ENCODE measurements at regions not wholly inside any gene's neighbourhood (a gene's known extent, or its start where the extent isn't known, plus 50 kb on each side); places are given as distances from the start of the nearest gene placed in this dataset.

DNA sequence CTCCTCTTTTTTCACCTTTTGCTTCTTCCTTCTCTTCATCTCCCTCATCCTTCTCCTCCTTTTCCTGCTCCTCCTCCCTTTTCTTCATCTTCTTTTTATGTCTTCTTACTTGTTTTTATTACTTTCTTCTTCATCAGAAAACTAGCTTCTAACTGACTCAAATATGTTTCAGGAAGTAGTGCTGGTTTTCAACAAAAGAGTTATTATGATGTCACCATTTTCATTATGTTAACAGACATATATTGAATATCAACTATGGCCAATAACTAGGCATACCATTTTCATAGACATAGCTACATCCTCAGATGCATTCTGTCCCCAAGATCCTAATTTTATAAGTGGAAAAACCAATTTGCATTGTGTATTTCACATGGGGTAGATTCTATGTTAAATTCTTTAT lies 252.9 kb upstream of the PAPPA start:
- TF ChIP-seq POLR2AphosphoS5 (IDR thresholded peaks at IDR 0.05) = no peak
- no peak for TF ChIP-seq POLR2A (IDR thresholded peaks at IDR 0.05)
- TF ChIP-seq, protein P1, sequence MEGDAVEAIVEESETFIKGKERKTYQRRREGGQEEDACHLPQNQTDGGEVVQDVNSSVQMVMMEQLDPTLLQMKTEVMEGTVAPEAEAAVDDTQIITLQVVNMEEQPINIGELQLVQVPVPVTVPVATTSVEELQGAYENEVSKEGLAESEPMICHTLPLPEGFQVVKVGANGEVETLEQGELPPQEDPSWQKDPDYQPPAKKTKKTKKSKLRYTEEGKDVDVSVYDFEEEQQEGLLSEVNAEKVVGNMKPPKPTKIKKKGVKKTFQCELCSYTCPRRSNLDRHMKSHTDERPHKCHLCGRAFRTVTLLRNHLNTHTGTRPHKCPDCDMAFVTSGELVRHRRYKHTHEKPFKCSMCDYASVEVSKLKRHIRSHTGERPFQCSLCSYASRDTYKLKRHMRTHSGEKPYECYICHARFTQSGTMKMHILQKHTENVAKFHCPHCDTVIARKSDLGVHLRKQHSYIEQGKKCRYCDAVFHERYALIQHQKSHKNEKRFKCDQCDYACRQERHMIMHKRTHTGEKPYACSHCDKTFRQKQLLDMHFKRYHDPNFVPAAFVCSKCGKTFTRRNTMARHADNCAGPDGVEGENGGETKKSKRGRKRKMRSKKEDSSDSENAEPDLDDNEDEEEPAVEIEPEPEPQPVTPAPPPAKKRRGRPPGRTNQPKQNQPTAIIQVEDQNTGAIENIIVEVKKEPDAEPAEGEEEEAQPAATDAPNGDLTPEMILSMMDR (IDR thresholded peaks at IDR 0.05) = no peak
- no peak for TF ChIP-seq EP300 (IDR thresholded peaks at IDR 0.05)
- no peak for ATAC-seq
- H3K4me3 ChIP-seq = no peak overlapping the region
- H3K36me3 ChIP-seq = no peaks in the 10 kb centered on the region
- no peaks in the 10 kb centered on the region for H3K4me1 ChIP-seq
- no peaks in the 10 kb centered on the region for H3K27me3 ChIP-seq
- no peak overlapping the region for H3K27ac ChIP-seq
- H3K9me3 ChIP-seq = no peaks in the 10 kb centered on the region

DNA sequence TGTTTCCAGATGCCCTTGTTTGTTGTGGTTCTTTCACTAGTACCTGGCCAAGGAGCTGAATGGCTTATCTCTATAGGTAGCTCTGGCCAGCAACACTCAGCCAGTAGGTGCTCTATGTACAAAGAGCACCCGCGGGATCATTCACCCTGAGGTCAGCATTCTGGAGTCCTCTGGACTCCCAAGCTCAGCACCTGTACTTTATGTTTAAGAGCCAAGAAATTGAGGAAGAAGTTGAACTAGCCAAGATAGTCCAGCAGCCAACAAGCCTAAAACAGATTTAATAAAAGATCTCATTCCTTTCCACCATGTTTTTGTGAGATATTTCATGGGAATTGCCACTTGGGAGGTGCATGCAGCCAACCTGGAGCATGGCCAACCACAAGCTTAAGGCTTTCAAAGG lies 242.6 kb upstream of the PAPPA start:
- no peaks in the 10 kb centered on the region for H3K4me1 ChIP-seq
- no peaks in the 10 kb centered on the region for H3K27me3 ChIP-seq
- no peak overlapping the region for H3K4me3 ChIP-seq
- 90% methylated on average over 2 of the region's 2 CpGs; no CpG with 5 or more reads in 1 of the 2 donors for WGBS, 2 donors (ENCODE audit: low coverage in 1 of 2)
- TF ChIP-seq EP300 (IDR thresholded peaks at IDR 0.05) (no peak), POLR2A (IDR thresholded peaks at IDR 0.05) (no peak), POLR2AphosphoS5 (IDR thresholded peaks at IDR 0.05) (no peak)
- TF ChIP-seq, protein P1 (IDR thresholded peaks at IDR 0.05) = no peak
- no peaks in the 10 kb centered on the region for H3K36me3 ChIP-seq
- H3K9me3 ChIP-seq = no peaks in the 10 kb centered on the region
- no peak overlapping the region for H3K27ac ChIP-seq
- no peak for ATAC-seq

DNA sequence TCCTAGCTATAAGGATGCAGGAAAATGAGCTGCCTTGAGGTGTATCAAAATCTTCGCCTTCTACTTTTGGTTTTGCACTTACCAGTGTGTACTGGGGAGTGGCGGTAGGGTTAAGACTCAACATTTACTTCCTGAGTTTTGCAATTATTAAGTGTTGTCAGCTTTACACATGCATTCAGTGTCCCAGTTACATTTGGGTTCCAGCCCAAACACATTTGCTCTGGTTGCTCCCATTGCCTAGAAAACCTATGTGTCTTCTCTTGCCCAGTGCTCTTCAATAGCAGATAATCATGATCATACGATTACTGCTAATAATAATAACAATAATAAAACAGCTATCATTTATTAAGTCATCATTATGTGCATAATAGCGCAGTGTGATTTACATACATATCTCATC lies 241.5 kb upstream of the PAPPA start:
- no peaks in the 10 kb centered on the region for H3K9me3 ChIP-seq
- WGBS, 2 donors (ENCODE audit: low coverage in 1 of 2) = 82 to 88% methylated on average over 4 of the region's 4 CpGs
- TF ChIP-seq, protein P1 (IDR thresholded peaks at IDR 0.05) = no peak
- TF ChIP-seq POLR2AphosphoS5 (IDR thresholded peaks at IDR 0.05) (no peak), EP300 (IDR thresholded peaks at IDR 0.05) (no peak), POLR2A (IDR thresholded peaks at IDR 0.05) (no peak)
- ATAC-seq = no peak
- no peak overlapping the region for H3K4me3 ChIP-seq
- no peaks in the 10 kb centered on the region for H3K36me3 ChIP-seq
- H3K27me3 ChIP-seq = no peaks in the 10 kb centered on the region
- H3K27ac ChIP-seq = no peak overlapping the region
- no peaks in the 10 kb centered on the region for H3K4me1 ChIP-seq

DNA sequence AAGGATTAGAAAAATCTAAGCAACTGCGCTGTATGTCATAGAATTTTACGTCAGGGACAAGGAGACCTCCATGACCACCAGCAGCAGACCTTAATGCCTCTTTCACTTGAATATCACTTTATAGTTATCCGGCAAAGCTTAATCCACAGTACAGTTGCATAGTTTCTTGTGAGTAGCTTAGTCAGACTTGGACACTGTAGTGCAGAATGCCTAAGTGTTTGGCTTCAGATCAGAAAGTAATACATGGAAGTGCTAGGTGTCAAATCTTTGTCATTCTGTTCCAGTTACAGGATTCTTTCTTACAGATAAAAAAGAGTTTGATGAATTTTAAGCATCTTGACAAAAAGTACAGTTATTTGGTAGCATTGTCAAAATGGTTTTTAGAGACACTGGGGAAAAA lies 239.9 kb upstream of the PAPPA start:
- 29 to 30% methylated on average over 3 of the region's 3 CpGs for WGBS, 2 donors (ENCODE audit: low coverage in 1 of 2)
- no peak for ATAC-seq

DNA sequence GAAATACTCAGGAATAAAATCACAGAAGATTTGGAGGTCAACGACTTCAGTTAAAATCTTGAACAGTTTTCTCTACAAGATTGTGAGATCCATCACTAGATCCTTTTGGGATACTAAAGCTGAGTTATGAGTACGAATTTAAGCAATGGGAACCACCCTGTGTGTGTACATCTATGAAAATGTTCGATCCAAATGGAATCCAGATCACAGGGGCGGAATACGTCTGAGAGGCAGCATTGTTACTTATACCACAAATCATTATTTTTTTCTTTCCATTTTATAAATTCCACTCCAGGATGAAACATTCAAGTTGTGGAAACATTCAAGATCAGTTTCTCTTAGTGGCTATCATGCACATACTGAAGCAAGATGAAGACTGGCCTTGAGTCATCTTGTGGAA lies 239.3 kb upstream of the PAPPA start:
- H3K4me1 ChIP-seq = no peaks in the 10 kb centered on the region
- H3K9me3 ChIP-seq = no peaks in the 10 kb centered on the region
- no peak for ATAC-seq
- TF ChIP-seq POLR2A (IDR thresholded peaks at IDR 0.05) (no peak), POLR2AphosphoS5 (IDR thresholded peaks at IDR 0.05) (no peak), EP300 (IDR thresholded peaks at IDR 0.05) (no peak)
- TF ChIP-seq, protein P1 (IDR thresholded peaks at IDR 0.05) = no peak
- H3K27ac ChIP-seq = no peak overlapping the region
- H3K4me3 ChIP-seq = no peak overlapping the region
- H3K27me3 ChIP-seq = no peaks in the 10 kb centered on the region
- 79 to 83% methylated on average over 4 to 5 of the region's 5 CpGs for WGBS, 2 donors (ENCODE audit: low coverage in 1 of 2)
- H3K36me3 ChIP-seq = no peaks in the 10 kb centered on the region

More for the DNA sequence above, 239.9 kb upstream of the PAPPA start:
- TF ChIP-seq POLR2AphosphoS5 (IDR thresholded peaks at IDR 0.05) = no peak
- TF ChIP-seq, protein P1 (IDR thresholded peaks at IDR 0.05) = no peak
- TF ChIP-seq POLR2A (IDR thresholded peaks at IDR 0.05) = no peak
- no peak for TF ChIP-seq EP300 (IDR thresholded peaks at IDR 0.05)
- no peak overlapping the region for H3K4me3 ChIP-seq
- H3K27me3 ChIP-seq = no peaks in the 10 kb centered on the region
- H3K27ac ChIP-seq = no peak overlapping the region
- no peaks in the 10 kb centered on the region for H3K4me1 ChIP-seq
- H3K36me3 ChIP-seq = no peaks in the 10 kb centered on the region
- no peaks in the 10 kb centered on the region for H3K9me3 ChIP-seq
